HUES48 (cell line): ENCODE measurements at regions not wholly inside any gene's neighbourhood (a gene's known extent, or its start where the extent isn't known, plus 50 kb on each side); places are given as distances from the start of the nearest gene placed in this dataset.
"Not testable (repeated sequence)": the region's sequence is repeated elsewhere in the genome, so short reads cannot be mapped to it uniquely, and the experiment has no call there.

Experiments used
- H3K27ac ChIP-seq: one replicate; pipeline ENCODE4 v1.7.0; 2013; ENCODE audit warnings: low read depth, low read length, inconsistent platforms
- H3K27me3 ChIP-seq: 2 replicates; pipeline ENCODE4 v1.6.1; 2013; ENCODE audit warnings: mild to moderate bottlenecking, low read length; ENCODE audit not compliant: control insufficient read depth, insufficient read depth
- H3K36me3 ChIP-seq: 2 replicates; pipeline ENCODE4 v1.6.1; 2013; ENCODE audit warnings: low read length; ENCODE audit not compliant: control insufficient read depth, insufficient read depth
- H3K4me1 ChIP-seq: 2 replicates; pipeline ENCODE4 v1.6.1; 2013; ENCODE audit warnings: mild to moderate bottlenecking, low read length; ENCODE audit not compliant: control insufficient read depth, insufficient read depth
- H3K4me3 ChIP-seq: 2 replicates; pipeline ENCODE4 v1.5.1; 2013; ENCODE audit warnings: mild to moderate bottlenecking, low read depth, low read length
- H3K9ac ChIP-seq: 2 replicates; pipeline ENCODE4 v1.6.1; 2013; ENCODE audit warnings: mild to moderate bottlenecking, low read depth, low read length, moderate library complexity
- H3K9me3 ChIP-seq: 2 replicates; pipeline ENCODE4 v1.6.1; 2013; ENCODE audit warnings: low read length; ENCODE audit not compliant: control insufficient read depth, insufficient read depth

- Histone ChIP-seq H3K27me3 (no peaks in the 10 kb centered on the region), H3K36me3 (no peaks in the 10 kb centered on the region), H3K4me1 (peaks cover 10% of the 10 kb centered on the region), H3K9ac (no peak overlapping the region), H3K27ac (no peak overlapping the region), H3K4me3 (no peak overlapping the region), H3K9me3 (no peaks in the 10 kb centered on the region; the same call in 1 of the 2 replicates)
Measured at GRCh38 chr18:40296717-40297413, 1658.2 kb upstream of the PIK3C3 start.

GRCh38 chr18:40292985-40293710, 1661.9 kb upstream of the PIK3C3 start:
- no peak overlapping the region for H3K27ac ChIP-seq
- H3K27me3 ChIP-seq = no peaks in the 10 kb centered on the region
- no peak overlapping the region for H3K9ac ChIP-seq
- peaks cover 10% of the 10 kb centered on the region for H3K4me1 ChIP-seq
- no peaks in the 10 kb centered on the region for H3K36me3 ChIP-seq
- H3K4me3 ChIP-seq = no peak overlapping the region
- H3K9me3 ChIP-seq = no peaks in the 10 kb centered on the region

GRCh38 chr18:40283560-40283959, 1671.5 kb upstream of the PIK3C3 start:
- no peak overlapping the region for H3K9ac ChIP-seq

GRCh38 chr18:40281356-40281755, 1673.7 kb upstream of the PIK3C3 start:
- not testable (repeated sequence) for H3K4me1 ChIP-seq, H3K27me3 ChIP-seq, H3K36me3 ChIP-seq, H3K9ac ChIP-seq, H3K27ac ChIP-seq, H3K4me3 ChIP-seq
- H3K9me3 ChIP-seq = peaks cover 12% of the 10 kb centered on the region; the same call in 1 of the 2 replicates

More at GRCh38 chr18:40283560-40283959, 1671.5 kb upstream of the PIK3C3 start:
- no peak overlapping the region for H3K4me3 ChIP-seq
- H3K27me3 ChIP-seq = no peaks in the 10 kb centered on the region
- peaks cover 9% of the 10 kb centered on the region; the same call in 1 of the 2 replicates for H3K4me1 ChIP-seq
- no peak overlapping the region for H3K27ac ChIP-seq
- H3K36me3 ChIP-seq = no peaks in the 10 kb centered on the region
- H3K9me3 ChIP-seq = peaks cover 12% of the 10 kb centered on the region; the same call in 1 of the 2 replicates

GRCh38 chr18:40274618-40275196, 1680.3 kb upstream of the PIK3C3 start:
- Histone ChIP-seq H3K9ac (no peak overlapping the region), H3K27ac (no peak overlapping the region), H3K27me3 (no peaks in the 10 kb centered on the region), H3K4me1 (no peaks in the 10 kb centered on the region), H3K36me3 (no peaks in the 10 kb centered on the region), H3K4me3 (no peak overlapping the region), H3K9me3 (no peaks in the 10 kb centered on the region)

- Histone ChIP-seq H3K27ac (no peak overlapping the region), H3K9ac (no peak overlapping the region), H3K9me3 (no peaks in the 10 kb centered on the region), H3K4me1 (no peaks in the 10 kb centered on the region), H3K4me3 (no peak overlapping the region), H3K27me3 (no peaks in the 10 kb centered on the region), H3K36me3 (no peaks in the 10 kb centered on the region)
Measured at GRCh38 chr18:40272630-40273231, 1682.3 kb upstream of the PIK3C3 start.

- Histone ChIP-seq H3K36me3 (no peaks in the 10 kb centered on the region), H3K27me3 (no peaks in the 10 kb centered on the region), H3K27ac (no peak overlapping the region), H3K9ac (no peak overlapping the region), H3K9me3 (peaks cover 6% of the 10 kb centered on the region), H3K4me3 (no peak overlapping the region), H3K4me1 (no peaks in the 10 kb centered on the region)
Measured at GRCh38 chr18:40259115-40259835, 1695.8 kb upstream of the PIK3C3 start.

- Histone ChIP-seq H3K9me3 (peaks cover 6% of the 10 kb centered on the region), H3K27me3 (no peaks in the 10 kb centered on the region), H3K9ac (no peak overlapping the region), H3K4me3 (no peak overlapping the region), H3K36me3 (no peaks in the 10 kb centered on the region), H3K27ac (no peak overlapping the region), H3K4me1 (no peaks in the 10 kb centered on the region)
Measured at GRCh38 chr18:40258311-40258710, 1696.7 kb upstream of the PIK3C3 start.

GRCh38 chr18:40250236-40250635, 1704.8 kb upstream of the PIK3C3 start:
- Histone ChIP-seq H3K36me3 (no peaks in the 10 kb centered on the region), H3K4me3 (no peak overlapping the region), H3K27ac (peak overlapping the region; percentile 4), H3K9me3 (no peaks in the 10 kb centered on the region), H3K4me1 (peaks cover 11% of the 10 kb centered on the region), H3K27me3 (no peaks in the 10 kb centered on the region), H3K9ac (no peak overlapping the region)

- no peaks in the 10 kb centered on the region for H3K27me3 ChIP-seq
- H3K36me3 ChIP-seq = no peaks in the 10 kb centered on the region
- peaks cover 11% of the 10 kb centered on the region for H3K4me1 ChIP-seq
- H3K9ac ChIP-seq = no peak overlapping the region
- no peaks in the 10 kb centered on the region for H3K9me3 ChIP-seq
- H3K27ac ChIP-seq = peak overlapping the region; percentile 4
- no peak overlapping the region for H3K4me3 ChIP-seq
Measured at GRCh38 chr18:40249390-40250080, 1705.5 kb upstream of the PIK3C3 start.
